Hepatocyte (in vitro differentiated cells): ENCODE measurements at regions not wholly inside any gene's neighbourhood (a gene's known extent, or its start where the extent isn't known, plus 50 kb on each side); places are given as distances from the start of the nearest gene placed in this dataset.
"Not testable (repeated sequence)": the region's sequence is repeated elsewhere in the genome, so short reads cannot be mapped to it uniquely, and the experiment has no call there.

Source experiments
- DNase-seq: peaks from one replicate; pipeline ENCODE4 v3.0.0-alpha.2; 2016; ENCODE audit warnings: low spot score
- H2AFZ ChIP-seq: fragments of 200-600 bp; sonication (generic); 2 replicates; pipeline ENCODE4 v1.6.0; 2016; ENCODE audit warnings: antibody characterized with exemption, mild to moderate bottlenecking
- H3K27ac ChIP-seq: fragments of 200-600 bp; sonication (generic); 2 replicates; pipeline ENCODE4 v1.5.1; 2016; ENCODE audit warnings: mild to moderate bottlenecking
- H3K27me3 ChIP-seq: fragments of 200-600 bp; sonication (generic); 2 replicates; pipeline ENCODE4 v1.6.1; 2016
- H3K36me3 ChIP-seq: fragments of 200-600 bp; sonication (generic); replicated peaks from 2 replicates; pipeline ENCODE4 v1.5.1; 2016; ENCODE audit warnings: low read depth; ENCODE audit not compliant: insufficient read depth
- H3K4me1 ChIP-seq: fragments of 200-600 bp; sonication (generic); 2 replicates; pipeline ENCODE4 v1.5.1; 2016; ENCODE audit warnings: mild to moderate bottlenecking, moderate library complexity; ENCODE audit not compliant: insufficient read depth
- H3K4me2 ChIP-seq: fragments of 200-600 bp; sonication (generic); 2 replicates; pipeline ENCODE4 v1.6.0; 2016
- H3K4me3 ChIP-seq: fragments of 200-600 bp; sonication (generic); 2 replicates; pipeline ENCODE4 v1.5.1; 2016; ENCODE audit warnings: mild to moderate bottlenecking
- H3K79me2 ChIP-seq: fragments of 200-600 bp; sonication (generic); 2 replicates; pipeline ENCODE4 v1.6.0; 2017; ENCODE audit warnings: mild to moderate bottlenecking
- H3K9me2 ChIP-seq: fragments of 200-600 bp; sonication (generic); replicated peaks from 2 replicates; pipeline ENCODE4 v1.6.0; 2017; ENCODE audit warnings: mild to moderate bottlenecking; ENCODE audit not compliant: insufficient read depth
- H3K9me3 ChIP-seq: fragments of 200-600 bp; sonication (generic); 2 replicates; pipeline ENCODE4 v1.5.1; 2016; ENCODE audit warnings: low read depth, mild to moderate bottlenecking
- H4K20me1 ChIP-seq: fragments of 200-600 bp; sonication (generic); 2 replicates; pipeline ENCODE4 v1.6.0; 2016; ENCODE audit warnings: mild to moderate bottlenecking; ENCODE audit not compliant: insufficient read depth, poor library complexity, severe bottlenecking
- EZH2 ChIP-seq: fragments of 200-600 bp; sonication (generic); IDR thresholded peaks from 2 replicates; pipeline ENCODE4 v1.6.1; 2016; ENCODE audit warnings: antibody characterized with exemption, mild to moderate bottlenecking, borderline replicate concordance
- EZH2phosphoT487 ChIP-seq: fragments of 200-600 bp; sonication (generic); IDR thresholded peaks from one replicate; pipeline ENCODE4 v1.6.1; 2018; ENCODE audit warnings: antibody characterized with exemption, mild to moderate bottlenecking, low read depth, moderate library complexity; ENCODE audit not compliant: unreplicated experiment, severe bottlenecking
- WGBS: methylation state at CpG from one replicate; pipeline ENCODE4 v1.1.6; 2016; ENCODE audit warnings: low lambda C conversion rate; ENCODE audit errors: missing lambda C conversion rate; 5-methylcytosine and 5-hydroxymethylcytosine counted together
- TF ChIP-seq, protein P1 (sequence below): fragments of 200-600 bp; sonication (generic); IDR thresholded peaks from 2 replicates; pipeline ENCODE4 v1.5.1; 2016; ENCODE audit warnings: antibody characterized with exemption, mild to moderate bottlenecking; ENCODE audit not compliant: poor library complexity

DNA sequence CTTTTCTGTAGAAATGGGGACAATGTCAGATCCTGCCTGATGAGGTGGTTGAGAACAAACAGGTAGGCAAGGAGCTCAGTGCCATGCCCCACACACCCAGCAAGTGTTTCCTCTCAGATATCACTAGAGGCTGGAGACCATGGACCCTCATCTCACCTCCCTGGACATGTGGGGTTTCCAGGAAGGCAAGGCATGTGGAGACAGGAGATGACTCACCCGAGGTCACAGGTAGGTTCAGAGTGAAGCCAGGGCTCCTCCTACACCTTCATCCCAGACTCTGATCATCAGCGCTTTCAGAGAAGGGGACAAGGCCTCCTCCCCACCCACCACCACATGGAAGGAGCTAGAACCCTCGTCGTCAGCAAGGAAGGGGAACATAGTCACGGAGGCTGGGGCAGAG lies 69.2 kb downstream of the MATN1 start:
- no peak overlapping the region for H2AFZ ChIP-seq
- 91% methylated on average over 5 of the region's 5 CpGs for WGBS
- no peak overlapping the region for H3K4me3 ChIP-seq
- H3K4me2 ChIP-seq: no peak overlapping the region
- no peaks in the 10 kb centered on the region for H3K79me2 ChIP-seq
- H4K20me1 ChIP-seq: no peaks in the 10 kb centered on the region
- H3K27ac ChIP-seq: no peak overlapping the region
- H3K27me3 ChIP-seq: peaks cover 8% of the 10 kb centered on the region
- no peaks in the 10 kb centered on the region for H3K4me1 ChIP-seq
- H3K9me2 ChIP-seq: no peaks in the 10 kb centered on the region
- H3K9me3 ChIP-seq: no peaks in the 10 kb centered on the region
- TF ChIP-seq, protein P1, sequence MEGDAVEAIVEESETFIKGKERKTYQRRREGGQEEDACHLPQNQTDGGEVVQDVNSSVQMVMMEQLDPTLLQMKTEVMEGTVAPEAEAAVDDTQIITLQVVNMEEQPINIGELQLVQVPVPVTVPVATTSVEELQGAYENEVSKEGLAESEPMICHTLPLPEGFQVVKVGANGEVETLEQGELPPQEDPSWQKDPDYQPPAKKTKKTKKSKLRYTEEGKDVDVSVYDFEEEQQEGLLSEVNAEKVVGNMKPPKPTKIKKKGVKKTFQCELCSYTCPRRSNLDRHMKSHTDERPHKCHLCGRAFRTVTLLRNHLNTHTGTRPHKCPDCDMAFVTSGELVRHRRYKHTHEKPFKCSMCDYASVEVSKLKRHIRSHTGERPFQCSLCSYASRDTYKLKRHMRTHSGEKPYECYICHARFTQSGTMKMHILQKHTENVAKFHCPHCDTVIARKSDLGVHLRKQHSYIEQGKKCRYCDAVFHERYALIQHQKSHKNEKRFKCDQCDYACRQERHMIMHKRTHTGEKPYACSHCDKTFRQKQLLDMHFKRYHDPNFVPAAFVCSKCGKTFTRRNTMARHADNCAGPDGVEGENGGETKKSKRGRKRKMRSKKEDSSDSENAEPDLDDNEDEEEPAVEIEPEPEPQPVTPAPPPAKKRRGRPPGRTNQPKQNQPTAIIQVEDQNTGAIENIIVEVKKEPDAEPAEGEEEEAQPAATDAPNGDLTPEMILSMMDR: no peak
- TF ChIP-seq EZH2 (no peak), EZH2phosphoT487 (no peak)
- no peaks in the 10 kb centered on the region for H3K36me3 ChIP-seq
- no peak for DNase-seq

DNA sequence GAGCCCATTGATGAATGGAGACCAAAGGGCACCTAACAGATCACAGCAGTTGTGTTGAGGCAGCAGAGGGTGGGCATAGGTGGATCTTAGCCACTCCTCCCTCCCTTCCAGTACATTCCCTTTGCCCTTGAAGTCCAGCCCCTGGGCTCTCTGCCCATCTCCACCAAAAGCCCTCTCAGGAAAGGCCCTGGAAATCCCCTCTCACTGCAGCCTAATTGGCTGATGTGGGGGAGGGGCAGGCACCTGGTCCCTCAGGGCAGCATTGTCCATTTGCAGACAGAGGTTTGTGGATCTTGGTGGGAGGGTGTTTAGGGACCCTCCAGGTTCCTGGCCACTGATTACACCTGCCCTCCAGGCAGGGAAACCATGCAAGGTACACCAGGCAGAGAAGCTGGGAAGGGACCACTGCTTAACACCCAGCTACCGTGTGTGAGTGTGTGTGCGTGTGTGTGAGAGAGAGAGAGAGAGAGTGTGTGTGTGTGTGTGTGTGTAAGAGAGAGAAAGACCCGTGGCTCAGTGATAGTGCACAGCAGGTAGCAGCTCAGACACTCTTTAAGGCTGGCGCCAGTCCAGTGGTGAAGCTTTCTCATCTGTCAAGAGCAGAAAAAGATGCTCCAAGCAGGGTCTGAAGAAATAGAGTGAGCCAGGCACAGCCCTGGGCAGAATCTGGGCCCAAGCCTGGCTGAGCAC lies 71.1 kb downstream of the MATN1 start:
- H4K20me1 ChIP-seq: no peaks in the 10 kb centered on the region
- no peak overlapping the region for H3K27ac ChIP-seq
- H3K9me3 ChIP-seq: no peaks in the 10 kb centered on the region
- H3K4me1 ChIP-seq: no peaks in the 10 kb centered on the region
- H3K4me3 ChIP-seq: no peak overlapping the region
- 56% methylated on average over 4 of the region's 4 CpGs for WGBS
- no peaks in the 10 kb centered on the region for H3K9me2 ChIP-seq
- H3K79me2 ChIP-seq: no peaks in the 10 kb centered on the region
- DNase-seq: no peak
- peaks cover 8% of the 10 kb centered on the region for H3K27me3 ChIP-seq
- TF ChIP-seq, protein P1: no peak
- TF ChIP-seq EZH2phosphoT487: no peak
- no peaks in the 10 kb centered on the region for H3K36me3 ChIP-seq
- H3K4me2 ChIP-seq: no peak overlapping the region
- no peak overlapping the region for H2AFZ ChIP-seq

DNA sequence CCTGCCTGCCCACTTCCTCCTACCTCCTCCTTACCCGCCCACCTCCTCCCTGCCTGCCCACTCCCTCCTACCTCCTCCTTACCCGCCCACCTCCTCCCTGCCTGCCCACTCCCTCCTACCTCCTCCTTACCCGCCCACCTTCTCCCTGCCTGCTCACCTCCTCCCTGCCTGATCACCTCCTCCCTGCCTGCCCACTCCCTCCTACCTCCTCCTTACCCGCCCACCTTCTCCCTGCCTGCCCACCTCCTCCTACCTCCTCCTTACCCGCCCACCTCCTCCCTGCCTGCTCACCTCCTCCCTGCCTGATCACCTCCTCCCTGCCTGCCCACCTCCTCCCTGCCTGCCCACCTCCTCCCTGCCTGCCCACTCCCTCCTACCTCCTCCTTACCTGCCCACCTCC lies 72.0 kb downstream of the MATN1 start:
- not testable (repeated sequence) for H3K36me3 ChIP-seq, H3K9me3 ChIP-seq, DNase-seq, H3K79me2 ChIP-seq, H3K9me2 ChIP-seq, H3K27ac ChIP-seq, H2AFZ ChIP-seq, H3K27me3 ChIP-seq, H3K4me2 ChIP-seq, H4K20me1 ChIP-seq, H3K4me3 ChIP-seq, H3K4me1 ChIP-seq
- no CpG with 5 or more reads among the region's 5 CpGs for WGBS

DNA sequence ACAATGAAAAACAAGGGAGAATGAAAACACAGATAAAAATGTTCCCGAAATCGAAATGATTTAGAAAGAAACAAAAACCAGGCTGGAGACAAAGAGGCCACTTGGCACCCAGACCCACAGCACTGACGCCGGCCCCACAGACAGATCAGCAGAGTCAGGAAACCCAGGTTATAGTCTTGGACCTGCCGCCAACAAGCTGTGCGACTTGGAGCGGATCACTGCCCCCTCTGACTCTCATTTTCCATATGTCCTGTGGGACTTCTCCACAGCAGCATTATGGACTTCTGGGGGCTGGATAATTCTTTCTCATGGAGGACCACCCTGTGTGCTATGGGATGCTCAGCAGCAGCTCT lies 72.4 kb downstream of the MATN1 start:
- Histone ChIP-seq H3K27me3 (peaks cover 8% of the 10 kb centered on the region), H2AFZ (no peak overlapping the region), H3K9me3 (no peaks in the 10 kb centered on the region), H3K27ac (no peak overlapping the region), H3K4me2 (no peak overlapping the region), H3K9me2 (no peaks in the 10 kb centered on the region), H3K36me3 (no peaks in the 10 kb centered on the region), H3K79me2 (no peaks in the 10 kb centered on the region), H4K20me1 (no peaks in the 10 kb centered on the region), H3K4me1 (no peaks in the 10 kb centered on the region), H3K4me3 (no peak overlapping the region)
- 80% methylated on average over 7 of the region's 7 CpGs for WGBS
- no peak for DNase-seq
- no peak for TF ChIP-seq EZH2phosphoT487
- TF ChIP-seq, protein P1: no peak
- TF ChIP-seq EZH2: no peak
